Astrocyte of the cerebellum (primary cell): ENCODE measurements at regions not wholly inside any gene's neighbourhood (a gene's known extent, or its start where the extent isn't known, plus 50 kb on each side); places are given as distances from the start of the nearest gene placed in this dataset.
"Not testable (repeated sequence)": the region's sequence is repeated elsewhere in the genome, so short reads cannot be mapped to it uniquely, and the experiment has no call there.

ENCODE experiments used
- DNase-seq: peaks from one replicate; pipeline ENCODE4 v3.0.0-alpha.2; 2011; ENCODE audit warnings: low read depth
- H3K4me3 ChIP-seq: 2 replicates; pipeline ENCODE4 v1.5.1; 2011; ENCODE audit warnings: mild to moderate bottlenecking, low read depth, low read length, moderate library complexity
- in situ Hi-C: cut with HindIII; loops from 2 replicates; pipeline ENCODE4 v1.10.0; 2017; ENCODE audit warnings: low sequenced_read_pairs
- TF ChIP-seq, protein P1 (sequence below): IDR thresholded peaks from 2 replicates; pipeline ENCODE4 v1.5.1; 2012; ENCODE audit warnings: low read length, low read depth, moderate library complexity, mild to moderate bottlenecking; ENCODE audit errors: missing control alignments

- no peak for DNase-seq
- TF ChIP-seq, protein P1, sequence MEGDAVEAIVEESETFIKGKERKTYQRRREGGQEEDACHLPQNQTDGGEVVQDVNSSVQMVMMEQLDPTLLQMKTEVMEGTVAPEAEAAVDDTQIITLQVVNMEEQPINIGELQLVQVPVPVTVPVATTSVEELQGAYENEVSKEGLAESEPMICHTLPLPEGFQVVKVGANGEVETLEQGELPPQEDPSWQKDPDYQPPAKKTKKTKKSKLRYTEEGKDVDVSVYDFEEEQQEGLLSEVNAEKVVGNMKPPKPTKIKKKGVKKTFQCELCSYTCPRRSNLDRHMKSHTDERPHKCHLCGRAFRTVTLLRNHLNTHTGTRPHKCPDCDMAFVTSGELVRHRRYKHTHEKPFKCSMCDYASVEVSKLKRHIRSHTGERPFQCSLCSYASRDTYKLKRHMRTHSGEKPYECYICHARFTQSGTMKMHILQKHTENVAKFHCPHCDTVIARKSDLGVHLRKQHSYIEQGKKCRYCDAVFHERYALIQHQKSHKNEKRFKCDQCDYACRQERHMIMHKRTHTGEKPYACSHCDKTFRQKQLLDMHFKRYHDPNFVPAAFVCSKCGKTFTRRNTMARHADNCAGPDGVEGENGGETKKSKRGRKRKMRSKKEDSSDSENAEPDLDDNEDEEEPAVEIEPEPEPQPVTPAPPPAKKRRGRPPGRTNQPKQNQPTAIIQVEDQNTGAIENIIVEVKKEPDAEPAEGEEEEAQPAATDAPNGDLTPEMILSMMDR, result no peak
- in situ Hi-C loops, result no loop called here
Observed at GRCh38 chr2:163983911-163984310, 248.1 kb upstream of the FIGN start.

DNA sequence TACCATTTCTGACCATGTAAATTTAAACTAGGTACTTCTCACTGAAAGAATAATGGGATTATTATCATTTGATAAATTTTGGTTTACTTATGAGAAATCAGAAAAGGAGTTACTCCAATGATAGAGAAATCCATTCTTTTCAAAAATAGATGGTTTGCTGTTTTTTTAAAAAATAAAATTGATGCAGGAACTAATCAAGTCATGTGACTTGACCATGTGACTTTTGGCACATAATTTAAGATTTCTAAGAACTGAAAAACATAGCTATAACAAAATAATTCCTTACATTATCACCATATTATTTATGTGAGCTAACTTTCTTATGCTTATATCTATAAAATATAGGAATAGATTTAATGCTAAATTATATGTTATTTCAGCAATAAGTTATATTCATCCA, 247.1 kb upstream of the FIGN start:
- no peak for DNase-seq
- TF ChIP-seq, protein P1, result no peak
- no peak overlapping the region for H3K4me3 ChIP-seq
- in situ Hi-C loops, result no loop called here

More at GRCh38 chr2:163983911-163984310, 248.1 kb upstream of the FIGN start:
- H3K4me3 ChIP-seq, result no peak overlapping the region

GRCh38 chr2:163974766-163975165, 239.0 kb upstream of the FIGN start:
- in situ Hi-C loops, result no loop called here
- DNase-seq, result no peak
- TF ChIP-seq, protein P1, result no peak

GRCh38 chr2:163970058-163970813, 234.4 kb upstream of the FIGN start:
- DNase-seq, result no peak
- H3K4me3 ChIP-seq, result no peak overlapping the region
- in situ Hi-C loops, result no loop called here
- TF ChIP-seq, protein P1, result no peak

More at GRCh38 chr2:163974766-163975165, 239.0 kb upstream of the FIGN start:
- no peak overlapping the region for H3K4me3 ChIP-seq

GRCh38 chr2:163964278-163964677, 228.5 kb upstream of the FIGN start:
- H3K4me3 ChIP-seq, DNase-seq, in situ Hi-C loops: not testable (repeated sequence)

- in situ Hi-C loops, result no loop called here
- no peak overlapping the region for H3K4me3 ChIP-seq
- TF ChIP-seq, protein P1, result no peak
- DNase-seq, result no peak
Observed at GRCh38 chr2:163953390-163953907, 217.6 kb upstream of the FIGN start.

DNA sequence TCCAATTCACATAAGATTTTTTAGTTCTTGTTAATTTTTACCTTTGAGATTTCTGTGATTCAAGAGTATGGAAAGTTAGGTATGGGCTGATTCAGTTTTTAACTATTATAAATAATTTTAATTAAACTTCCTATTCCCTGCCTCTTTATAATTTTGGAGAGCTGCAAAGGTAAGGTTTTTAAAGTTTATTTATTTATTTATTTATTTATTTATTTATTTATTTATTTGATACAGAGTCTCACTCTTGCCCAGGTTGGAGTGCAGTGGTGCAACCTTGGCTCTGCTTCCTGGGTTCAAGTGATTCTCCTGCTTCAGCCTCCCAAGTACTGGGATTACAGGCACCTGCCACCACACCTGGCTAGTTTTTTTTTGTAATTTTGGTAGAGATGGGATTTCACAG, 215.5 kb upstream of the FIGN start:
- in situ Hi-C loops, result no loop called here
- no peak overlapping the region for H3K4me3 ChIP-seq
- no peak for DNase-seq
- TF ChIP-seq, protein P1, result no peak
